ENCODE measurements at regions not wholly inside any gene's neighbourhood (a gene's known extent, or its start where the extent isn't known, plus 50 kb on each side); places are given as distances from the start of the nearest gene placed in this dataset.

DNA sequence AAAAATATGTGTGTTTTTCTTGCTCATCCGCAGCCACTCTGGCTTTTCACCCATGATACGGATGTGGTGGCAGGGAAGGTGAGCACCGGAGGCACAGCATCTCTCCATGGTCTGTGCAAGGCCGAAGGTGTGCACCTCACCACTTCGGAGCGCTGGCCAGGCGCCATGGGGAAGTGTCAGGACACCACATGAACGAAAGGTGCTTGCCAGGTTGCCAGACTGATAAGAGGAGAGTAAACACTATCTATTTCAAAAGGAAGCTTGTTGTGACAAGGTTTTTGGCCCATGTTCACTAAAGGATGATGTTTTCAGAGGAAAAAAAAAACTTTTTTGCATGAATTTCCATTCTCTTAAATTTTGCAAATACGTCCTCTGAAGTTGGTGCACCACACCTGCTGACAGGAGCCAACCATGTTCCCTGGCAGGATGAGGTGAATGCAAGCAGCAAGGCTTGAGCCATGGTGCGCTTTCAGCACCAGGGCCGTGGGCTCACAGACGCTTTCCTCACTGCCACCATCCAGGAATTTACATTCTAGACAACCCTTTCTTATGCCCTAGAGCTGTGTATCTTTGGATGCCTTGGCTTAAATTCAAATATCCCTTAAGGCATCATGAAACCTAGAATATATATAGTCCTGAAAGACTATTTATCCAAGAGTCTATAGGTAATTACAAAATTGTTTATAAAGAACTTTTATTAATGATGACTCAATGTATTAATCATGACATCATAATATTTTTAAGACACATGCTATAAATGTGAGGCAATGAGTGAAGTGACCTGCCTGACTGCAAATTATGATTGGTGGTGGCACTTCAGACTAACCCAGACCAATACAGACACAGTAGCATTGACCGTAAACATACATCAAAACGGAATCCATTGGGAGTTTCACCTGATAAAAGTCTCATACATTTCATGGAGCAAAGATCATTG is 234.5 kb downstream of the TFAP2A start:
- in situ Hi-C loops (cut with MboI; ENCODE audit: low sequenced_read_pairs) (no loop called here), intact Hi-C loops (cut with micrococcal nuclease) (no loop called here), dilution Hi-C loops (cut with HindIII; ENCODE audit: low sequenced_read_pairs, unreplicated experiment) (no loop called here)
- no peak overlapping the region for H3K4me2 ChIP-seq (ENCODE audit: low read depth, low read length)
- H3K9me3 ChIP-seq (ENCODE audit: control insufficient read depth, insufficient read depth, low read length), result peaks cover 15% of the 10 kb centered on the region
- ChIA-PET POLR2A (ENCODE audit: unreplicated experiment) (no interaction called here), CTCF (no interaction called here)
- H3K4ac ChIP-seq (ENCODE audit: low read depth, low read length), result no peak overlapping the region
- H4K5ac ChIP-seq (ENCODE audit: low read depth, low read length), result no peak overlapping the region
- no peak overlapping the region for H3K23ac ChIP-seq (ENCODE audit: low read depth, low read length)
- H2BK15ac ChIP-seq (ENCODE audit: low read depth, low read length), result no peak overlapping the region
- H3K4me1 ChIP-seq (ENCODE audit: control insufficient read depth, insufficient read depth, low read length), result no peaks in the 10 kb centered on the region
- DNase-seq, result no peak
- no peak overlapping the region for H4K91ac ChIP-seq (ENCODE audit: insufficient read depth, low read depth, low read length)
- no peak overlapping the region for H2AFZ ChIP-seq (replicated peaks; ENCODE audit: low read length, poor library complexity)
- no peak overlapping the region for H3K56ac ChIP-seq (ENCODE audit: extremely low read depth, insufficient read depth, low read length)
- H2AK5ac ChIP-seq (ENCODE audit: low read depth, low read length), result no peak overlapping the region
- no peaks in the 10 kb centered on the region for H3K79me1 ChIP-seq (ENCODE audit: low read depth in 1 of 2, low read length in 2 of 2)
- no peak overlapping the region for H2BK120ac ChIP-seq (ENCODE audit: low read depth, low read length)
- BruUV-seq (replicated peaks), result no TSS peak
- H3K9me1 ChIP-seq (ENCODE audit: insufficient read depth, low read length), result no peaks in the 10 kb centered on the region
- no peak overlapping the region for H4K8ac ChIP-seq (ENCODE audit: low read depth in 2 of 2, low read length in 2 of 2)
- H3K18ac ChIP-seq (ENCODE audit: low read depth, low read length), result no peak overlapping the region
- no peak overlapping the region for H3K9ac ChIP-seq (ENCODE audit: low read depth, low read length)
- H3K14ac ChIP-seq (replicated peaks; ENCODE audit: low read depth, low read length), result no peak overlapping the region
- no peak overlapping the region for H3K27ac ChIP-seq (ENCODE audit: insufficient read depth, low read length)
- WGBS, 2 experiments (ENCODE audit: extremely low coverage in 2 of 2, insufficient read length in 1 of 2), result 50% methylated on average over 1 of the region's 14 CpGs; no CpG with 5 or more reads in 1 of the 2 experiments
- no peak for TF ChIP-seq MXI1 (IDR thresholded peaks at IDR 0.05; ENCODE audit: borderline replicate concordance, low read depth, low read length)
- no peak for TF ChIP-seq SMC3 (IDR thresholded peaks at IDR 0.05; ENCODE audit: low read depth, low read length)
- no peak for TF ChIP-seq RFX5 (IDR thresholded peaks at IDR 0.05; ENCODE audit: low read depth, low read length)
- no peak overlapping the region for H3K4me3 ChIP-seq (ENCODE audit: insufficient read depth, low read depth, low read length)
- ATAC-seq (ENCODE audit: low read depth), result no peak
- no peak overlapping the region for H2BK5ac ChIP-seq (ENCODE audit: low read depth, low read length, poor library complexity, severe bottlenecking)
- H2AK9ac ChIP-seq (replicated peaks; ENCODE audit: low read depth, low read length, poor library complexity), result no peak overlapping the region
- no peak overlapping the region for H2BK20ac ChIP-seq (ENCODE audit: low read depth, low read length)
- no peaks in the 10 kb centered on the region for H4K20me1 ChIP-seq (ENCODE audit: insufficient read depth, low read length)
- no peaks in the 10 kb centered on the region for H3K27me3 ChIP-seq (ENCODE audit: control insufficient read depth, insufficient read depth, low read length)
- H3K36me3 ChIP-seq (ENCODE audit: control insufficient read depth, insufficient read depth, low read length), result no peaks in the 10 kb centered on the region
